ENCODE measurements at regions not wholly inside any gene's neighbourhood (a gene's known extent, or its start where the extent isn't known, plus 50 kb on each side); places are given as distances from the start of the nearest gene placed in this dataset.
"Not testable (repeated sequence)": the region's sequence is repeated elsewhere in the genome, so short reads cannot be mapped to it uniquely, and the experiment has no call there.

- Histone ChIP-seq H3K4me1 (no peaks in the 10 kb centered on the region), H3K36me3 (no peaks in the 10 kb centered on the region), H3K9ac (no peak overlapping the region), H3K27me3 (no peaks in the 10 kb centered on the region), H3K27ac (no peak overlapping the region), H3K9me3 (replicated peaks in 1 of 11) (peaks cover 18 to 33% (median 21%) of the 10 kb centered on the region in 11 experiments), H3K4me3 (no peak overlapping the region), H3K4me2 (no peak overlapping the region), H4K20me1 (no peaks in the 10 kb centered on the region)
- TF ChIP-seq Cebpa-rat (IDR thresholded peaks at IDR 0.05), result no peak
Observed at GRCh38 chr3:20480786-20481365, 294.9 kb upstream of the SGO1 start.

- H3K27ac ChIP-seq, result no peak overlapping the region
- H3K9me3 ChIP-seq (replicated peaks in 1 of 11), result peaks cover 8 to 18% (median 12%) of the 10 kb centered on the region in 11 experiments
- H3K9ac ChIP-seq, result no peak overlapping the region
- H3K4me3 ChIP-seq, result no peak overlapping the region
- no peaks in the 10 kb centered on the region for H3K27me3 ChIP-seq
- no peak for TF ChIP-seq Cebpa-rat (IDR thresholded peaks at IDR 0.05)
- no peak overlapping the region for H3K4me2 ChIP-seq
- H3K36me3 ChIP-seq, result no peaks in the 10 kb centered on the region
- no peaks in the 10 kb centered on the region for H3K4me1 ChIP-seq
- H4K20me1 ChIP-seq, result no peaks in the 10 kb centered on the region
Observed at GRCh38 chr3:20478436-20478835, 292.4 kb upstream of the SGO1 start.

- H3K36me3 ChIP-seq, H4K20me1 ChIP-seq, H3K4me3 ChIP-seq, H3K27ac ChIP-seq, H3K4me2 ChIP-seq, H3K9ac ChIP-seq, H3K27me3 ChIP-seq: not testable (repeated sequence)
- Histone ChIP-seq H3K9me3 (replicated peaks in 1 of 11) (peaks cover 8 to 34% (median 11%) of the 10 kb centered on the region in 11 experiments; a peak in 19 of 22 replicates), H3K4me1 (peaks cover 0 to 30% (median 0%) of the 10 kb centered on the region in 10 experiments; a peak in 7 of 20 replicates)
Observed at GRCh38 chr3:20464237-20464636, 278.2 kb upstream of the SGO1 start.

GRCh38 chr3:20462723-20463122 is 276.7 kb upstream of the SGO1 start:
- H3K4me3 ChIP-seq, result no peak overlapping the region
- no peaks in the 10 kb centered on the region for H4K20me1 ChIP-seq
- no peaks in the 10 kb centered on the region for H3K36me3 ChIP-seq
- peaks cover 0 to 30% (median 0%) of the 10 kb centered on the region in 10 experiments; a peak in 7 of 20 replicates for H3K4me1 ChIP-seq
- H3K9me3 ChIP-seq (replicated peaks in 1 of 11), result peaks cover 13 to 31% (median 20%) of the 10 kb centered on the region in 11 experiments; a peak in 20 of 22 replicates
- peak overlapping the region in 3 of 11 experiments; percentile 23 to 95 (median 82); a peak in 5 of 22 replicates for H3K4me2 ChIP-seq
- peak overlapping the region in 3 of 11 experiments; percentile 50 to 65 (median 59); a peak in 4 of 22 replicates for H3K9ac ChIP-seq
- no peaks in the 10 kb centered on the region for H3K27me3 ChIP-seq
- peak overlapping the region in 4 of 11 experiments; percentile 57 to 85 (median 82); a peak in 8 of 22 replicates for H3K27ac ChIP-seq
- peak in 1 of 11 experiments; percentile 44; a peak in 1 of 22 replicates for TF ChIP-seq Cebpa-rat (IDR thresholded peaks at IDR 0.05)

GRCh38 chr3:20462226-20462625 is 276.2 kb upstream of the SGO1 start:
- Histone ChIP-seq H3K36me3 (no peaks in the 10 kb centered on the region), H3K4me2 (peak overlapping the region in 3 of 11 experiments; percentile 23 to 95 (median 82); a peak in 6 of 22 replicates), H3K4me3 (no peak overlapping the region; a peak in 1 of 20 replicates), H3K4me1 (peaks cover 0 to 32% (median 0%) of the 10 kb centered on the region in 10 experiments; a peak in 7 of 20 replicates), H3K27ac (peak overlapping the region in 4 of 11 experiments; percentile 57 to 85 (median 82); a peak in 8 of 22 replicates), H3K9ac (peak overlapping the region in 3 of 11 experiments; percentile 50 to 65 (median 59); a peak in 4 of 22 replicates), H3K27me3 (no peaks in the 10 kb centered on the region), H3K9me3 (replicated peaks in 1 of 11) (peaks cover 11 to 29% (median 17%) of the 10 kb centered on the region in 11 experiments; a peak in 21 of 22 replicates), H4K20me1 (no peaks in the 10 kb centered on the region)
- TF ChIP-seq Cebpa-rat (IDR thresholded peaks at IDR 0.05), result no peak

- peaks cover 0 to 38% (median 0%) of the 10 kb centered on the region in 10 experiments; a peak in 7 of 20 replicates for H3K4me1 ChIP-seq
- H3K36me3 ChIP-seq, result no peaks in the 10 kb centered on the region
- no peak overlapping the region for H3K27ac ChIP-seq
- no peak for TF ChIP-seq Cebpa-rat (IDR thresholded peaks at IDR 0.05)
- H3K27me3 ChIP-seq, result no peaks in the 10 kb centered on the region
- peaks cover 10 to 24% (median 15%) of the 10 kb centered on the region in 11 experiments; a peak in 19 of 22 replicates for H3K9me3 ChIP-seq (replicated peaks in 1 of 11)
- H4K20me1 ChIP-seq, result no peaks in the 10 kb centered on the region
- H3K9ac ChIP-seq, result no peak overlapping the region
- no peak overlapping the region for H3K4me3 ChIP-seq
- no peak overlapping the region for H3K4me2 ChIP-seq
Observed at GRCh38 chr3:20458994-20459716, 273.1 kb upstream of the SGO1 start.

GRCh38 chr3:20456511-20456910 is 270.5 kb upstream of the SGO1 start:
- H3K27me3 ChIP-seq, result no peaks in the 10 kb centered on the region
- H3K9ac ChIP-seq, result no peak overlapping the region
- H3K4me3 ChIP-seq, result no peak overlapping the region
- H3K4me2 ChIP-seq, result 0 out of 22 replicates have a peak overlapping the region, but pooled peaks of 1 of the 11 experiments have one; percentile 28
- peaks cover 16 to 33% (median 23%) of the 10 kb centered on the region in 11 experiments for H3K9me3 ChIP-seq (replicated peaks in 1 of 11)
- H3K36me3 ChIP-seq, result no peaks in the 10 kb centered on the region
- no peaks in the 10 kb centered on the region for H4K20me1 ChIP-seq
- no peak overlapping the region for H3K27ac ChIP-seq
- TF ChIP-seq Cebpa-rat (IDR thresholded peaks at IDR 0.05), result no peak
- H3K4me1 ChIP-seq, result peaks cover 0 to 17% (median 0%) of the 10 kb centered on the region in 10 experiments; a peak in 5 of 20 replicates

GRCh38 chr3:20451170-20451569 is 265.2 kb upstream of the SGO1 start:
- Histone ChIP-seq H3K4me3 (no peak overlapping the region), H3K9ac (no peak overlapping the region), H3K9me3 (replicated peaks in 1 of 11) (peaks cover 18 to 27% (median 23%) of the 10 kb centered on the region in 11 experiments; a peak in 21 of 22 replicates), H3K4me1 (no peaks in the 10 kb centered on the region), H3K4me2 (no peak overlapping the region), H3K36me3 (no peaks in the 10 kb centered on the region), H3K27ac (no peak overlapping the region), H4K20me1 (no peaks in the 10 kb centered on the region), H3K27me3 (no peaks in the 10 kb centered on the region)
- no peak for TF ChIP-seq Cebpa-rat (IDR thresholded peaks at IDR 0.05)

GRCh38 chr3:20450611-20451010 is 264.6 kb upstream of the SGO1 start:
- H3K27me3 ChIP-seq, result no peaks in the 10 kb centered on the region
- H3K36me3 ChIP-seq, result no peaks in the 10 kb centered on the region
- H3K27ac ChIP-seq, result no peak overlapping the region
- H3K4me1 ChIP-seq, result no peaks in the 10 kb centered on the region
- H3K4me3 ChIP-seq, result no peak overlapping the region
- H4K20me1 ChIP-seq, result no peaks in the 10 kb centered on the region
- TF ChIP-seq Cebpa-rat (IDR thresholded peaks at IDR 0.05), result no peak
- no peak overlapping the region for H3K4me2 ChIP-seq
- peaks cover 18 to 27% (median 23%) of the 10 kb centered on the region in 11 experiments; a peak in 21 of 22 replicates for H3K9me3 ChIP-seq (replicated peaks in 1 of 11)
- no peak overlapping the region for H3K9ac ChIP-seq

Data from BLaER1 treated with 17β-estradiol and CSF1 and Interleukin-3, amounts not matched to agents 10 nM and 100 nM (cell line).